ENCODE measurements at regions not wholly inside any gene's neighbourhood (a gene's known extent, or its start where the extent isn't known, plus 50 kb on each side); places are given as distances from the start of the nearest gene placed in this dataset.

GRCh38 chr1:38787041-38787440 lies 72.5 kb downstream of the RRAGC start:
- Mint-ChIP-seq H3K9me3 (peaks cover under 1% of the 10 kb centered on the region), H3K27ac (no peak overlapping the region), H3K4me1 (ENCODE audit: low read depth) (no peaks in the 10 kb centered on the region), H3K36me3 (ENCODE audit: low read depth) (no peaks in the 10 kb centered on the region), H3K27me3 (peaks cover 89% of the 10 kb centered on the region), H3K4me3 (no peak overlapping the region)
- no peak for DNase-seq

GRCh38 chr1:38786040-38786436 lies 73.5 kb downstream of the RRAGC start:
- Mint-ChIP-seq H3K36me3 (ENCODE audit: low read depth) (no peaks in the 10 kb centered on the region), H3K27me3 (peaks cover 89% of the 10 kb centered on the region), H3K4me3 (no peak overlapping the region), H3K9me3 (no peaks in the 10 kb centered on the region), H3K27ac (no peak overlapping the region), H3K4me1 (ENCODE audit: low read depth) (no peaks in the 10 kb centered on the region)
- no peak for DNase-seq

GRCh38 chr1:38785285-38786039 lies 74.1 kb downstream of the RRAGC start:
- H3K4me3 Mint-ChIP-seq: no peak overlapping the region
- H3K36me3 Mint-ChIP-seq (ENCODE audit: low read depth): no peaks in the 10 kb centered on the region
- no peak for DNase-seq
- no peaks in the 10 kb centered on the region for H3K9me3 Mint-ChIP-seq
- peaks cover 87% of the 10 kb centered on the region for H3K27me3 Mint-ChIP-seq
- H3K27ac Mint-ChIP-seq: no peak overlapping the region
- H3K4me1 Mint-ChIP-seq (ENCODE audit: low read depth): no peaks in the 10 kb centered on the region

GRCh38 chr1:38784452-38785284 lies 74.9 kb downstream of the RRAGC start:
- no peaks in the 10 kb centered on the region for H3K4me1 Mint-ChIP-seq (ENCODE audit: low read depth)
- no peaks in the 10 kb centered on the region for H3K36me3 Mint-ChIP-seq (ENCODE audit: low read depth)
- no peak overlapping the region for H3K4me3 Mint-ChIP-seq
- peaks cover 83% of the 10 kb centered on the region for H3K27me3 Mint-ChIP-seq
- no peaks in the 10 kb centered on the region for H3K9me3 Mint-ChIP-seq
- DNase-seq: no peak
- H3K27ac Mint-ChIP-seq: no peak overlapping the region

GRCh38 chr1:38783640-38784229 lies 75.8 kb downstream of the RRAGC start:
- H3K27ac Mint-ChIP-seq: no peak overlapping the region
- H3K27me3 Mint-ChIP-seq: peaks cover 75% of the 10 kb centered on the region
- H3K4me3 Mint-ChIP-seq: no peak overlapping the region

GRCh38 chr1:38781872-38782617 lies 77.5 kb downstream of the RRAGC start:
- no peak for DNase-seq
- Mint-ChIP-seq H3K36me3 (ENCODE audit: low read depth) (no peaks in the 10 kb centered on the region), H3K27ac (no peak overlapping the region), H3K4me1 (ENCODE audit: low read depth) (no peaks in the 10 kb centered on the region), H3K4me3 (no peak overlapping the region), H3K27me3 (peaks cover 69% of the 10 kb centered on the region), H3K9me3 (no peaks in the 10 kb centered on the region)

More at GRCh38 chr1:38783640-38784229, 75.8 kb downstream of the RRAGC start:
- Mint-ChIP-seq H3K9me3 (no peaks in the 10 kb centered on the region), H3K36me3 (ENCODE audit: low read depth) (no peaks in the 10 kb centered on the region), H3K4me1 (ENCODE audit: low read depth) (no peaks in the 10 kb centered on the region)
- DNase-seq: no peak

GRCh38 chr1:38780133-38780532 lies 79.4 kb downstream of the RRAGC start:
- no peak for DNase-seq
- H3K9me3 Mint-ChIP-seq: no peaks in the 10 kb centered on the region
- H3K4me3 Mint-ChIP-seq: no peak overlapping the region
- H3K27me3 Mint-ChIP-seq: peaks cover 55% of the 10 kb centered on the region
- H3K27ac Mint-ChIP-seq: no peak overlapping the region
- H3K4me1 Mint-ChIP-seq (ENCODE audit: low read depth): no peaks in the 10 kb centered on the region
- no peaks in the 10 kb centered on the region for H3K36me3 Mint-ChIP-seq (ENCODE audit: low read depth)

- Mint-ChIP-seq H3K27me3 (peaks cover 49% of the 10 kb centered on the region), H3K27ac (no peak overlapping the region), H3K9me3 (no peaks in the 10 kb centered on the region), H3K36me3 (ENCODE audit: low read depth) (no peaks in the 10 kb centered on the region), H3K4me3 (no peak overlapping the region), H3K4me1 (ENCODE audit: low read depth) (no peaks in the 10 kb centered on the region)
- DNase-seq: no peak
Observed at GRCh38 chr1:38779491-38779890, 80.1 kb downstream of the RRAGC start.

GRCh38 chr1:38778521-38778920 lies 81.1 kb downstream of the RRAGC start:
- Mint-ChIP-seq H3K36me3 (ENCODE audit: low read depth) (no peaks in the 10 kb centered on the region), H3K4me1 (ENCODE audit: low read depth) (no peaks in the 10 kb centered on the region), H3K27me3 (peaks cover 39% of the 10 kb centered on the region), H3K9me3 (no peaks in the 10 kb centered on the region), H3K4me3 (no peak overlapping the region), H3K27ac (no peak overlapping the region)
- no peak for DNase-seq

- Mint-ChIP-seq H3K36me3 (ENCODE audit: low read depth) (no peaks in the 10 kb centered on the region), H3K27ac (no peak overlapping the region)
- DNase-seq: no peak
Observed at GRCh38 chr1:38778051-38778450, 81.5 kb downstream of the RRAGC start.

GRCh38 chr1:38777464-38777957 lies 82.1 kb downstream of the RRAGC start:
- H3K27me3 Mint-ChIP-seq: peaks cover 29% of the 10 kb centered on the region
- no peaks in the 10 kb centered on the region for H3K4me1 Mint-ChIP-seq (ENCODE audit: low read depth)
- H3K4me3 Mint-ChIP-seq: no peak overlapping the region
- H3K27ac Mint-ChIP-seq: no peak overlapping the region
- H3K36me3 Mint-ChIP-seq (ENCODE audit: low read depth): no peaks in the 10 kb centered on the region
- no peak for DNase-seq
- no peaks in the 10 kb centered on the region for H3K9me3 Mint-ChIP-seq

More at GRCh38 chr1:38778051-38778450, 81.5 kb downstream of the RRAGC start:
- no peaks in the 10 kb centered on the region for H3K4me1 Mint-ChIP-seq (ENCODE audit: low read depth)
- H3K27me3 Mint-ChIP-seq: peaks cover 34% of the 10 kb centered on the region
- H3K9me3 Mint-ChIP-seq: no peaks in the 10 kb centered on the region
- no peak overlapping the region for H3K4me3 Mint-ChIP-seq

GRCh38 chr1:38776466-38777065 lies 83.0 kb downstream of the RRAGC start:
- Mint-ChIP-seq H3K4me1 (ENCODE audit: low read depth) (no peaks in the 10 kb centered on the region), H3K9me3 (no peaks in the 10 kb centered on the region), H3K4me3 (no peak overlapping the region), H3K36me3 (ENCODE audit: low read depth) (no peaks in the 10 kb centered on the region), H3K27me3 (peaks cover 21% of the 10 kb centered on the region), H3K27ac (no peak overlapping the region)
- no peak for DNase-seq

- H3K27ac Mint-ChIP-seq: no peak overlapping the region
- H3K4me1 Mint-ChIP-seq (ENCODE audit: low read depth): no peaks in the 10 kb centered on the region
- H3K27me3 Mint-ChIP-seq: peaks cover 19% of the 10 kb centered on the region
- no peak for DNase-seq
- no peak overlapping the region for H3K4me3 Mint-ChIP-seq
- H3K9me3 Mint-ChIP-seq: no peaks in the 10 kb centered on the region
- H3K36me3 Mint-ChIP-seq (ENCODE audit: low read depth): no peaks in the 10 kb centered on the region
Observed at GRCh38 chr1:38775175-38775845, 84.3 kb downstream of the RRAGC start.

Data from activated T-cell treated with anti-CD3 and anti-CD28 coated beads, Interleukin-2, amount 50 U/mL, for 24 hours (primary cell).